Activated CD4-positive, alpha-beta T cell treated with anti-CD3 and anti-CD28 coated beads, Interleukin-2, amount 50 U/mL, for 48 hours (primary cell): ENCODE measurements at regions not wholly inside any gene's neighbourhood (a gene's known extent, or its start where the extent isn't known, plus 50 kb on each side); places are given as distances from the start of the nearest gene placed in this dataset.
"Not testable (repeated sequence)": the region's sequence is repeated elsewhere in the genome, so short reads cannot be mapped to it uniquely, and the experiment has no call there.

Source experiments
- DNase-seq, 2 experiments: peaks; one replicate each; pipeline ENCODE4 v3.0.0-alpha.2; 2020

- no peak for DNase-seq
Observed at GRCh38 chr5:27489701-27490100, 451.3 kb upstream of the CDH9 start.

DNA sequence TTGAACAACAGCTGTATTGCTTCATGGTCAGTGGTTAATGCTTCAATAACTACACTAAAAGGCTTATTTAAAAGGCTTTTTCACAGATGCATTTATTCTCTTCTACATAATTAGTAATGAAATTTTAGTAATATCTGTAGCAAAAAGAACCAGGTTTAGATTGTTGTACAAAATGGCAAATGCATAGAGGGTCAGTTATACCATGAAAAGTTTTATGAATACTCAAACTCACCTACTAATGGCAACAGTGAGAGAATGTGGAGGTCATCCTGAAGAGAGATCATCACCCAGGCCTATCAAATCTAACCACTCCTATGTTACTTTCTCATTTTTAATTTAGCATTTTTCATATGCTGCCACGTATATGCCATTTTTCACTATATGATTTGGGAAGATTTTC lies 444.3 kb upstream of the CDH9 start:
- no peak for DNase-seq

DNA sequence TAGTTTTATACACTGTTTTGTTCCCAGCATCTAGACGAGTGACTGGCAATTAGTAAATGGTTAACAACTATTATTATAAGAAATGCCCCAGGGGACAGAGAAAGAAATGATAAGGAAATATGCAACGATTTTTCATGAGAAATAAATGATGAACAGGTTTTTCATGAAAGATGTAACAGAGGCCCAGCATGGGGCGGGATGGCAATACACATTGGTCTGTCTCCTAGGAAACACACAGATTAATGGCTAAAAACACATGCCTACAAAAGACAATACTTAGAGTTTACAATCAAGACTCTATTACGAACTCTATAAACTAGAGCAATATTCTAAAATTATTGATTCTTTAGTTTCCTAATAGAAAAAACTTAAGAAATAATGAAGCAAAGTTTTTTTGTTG lies 441.5 kb upstream of the CDH9 start:
- no peak for DNase-seq

DNA sequence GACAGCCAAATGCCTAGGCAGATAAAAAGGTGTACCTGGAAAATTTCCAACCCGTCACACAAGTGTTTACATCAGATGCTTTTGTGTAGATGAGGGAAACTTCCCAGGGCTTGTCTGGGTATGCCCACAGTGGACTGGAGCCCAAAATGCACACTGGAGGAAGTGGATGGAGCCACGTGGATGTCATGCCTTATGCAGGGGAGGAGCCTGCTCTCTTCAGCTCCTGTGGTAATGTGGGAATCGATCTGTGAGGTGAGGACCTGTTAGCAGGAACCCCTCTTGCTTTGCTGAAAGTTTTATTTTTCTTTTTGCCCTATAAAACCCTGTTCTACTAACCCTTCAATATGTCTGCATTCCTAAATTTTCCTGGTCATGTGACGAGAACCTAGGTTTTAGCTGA lies 439.2 kb upstream of the CDH9 start:
- DNase-seq, result no peak

GRCh38 chr5:27476356-27476988 lies 438.1 kb upstream of the CDH9 start:
- DNase-seq, result no peak

GRCh38 chr5:27475063-27475462 lies 436.7 kb upstream of the CDH9 start:
- no peak for DNase-seq

DNA sequence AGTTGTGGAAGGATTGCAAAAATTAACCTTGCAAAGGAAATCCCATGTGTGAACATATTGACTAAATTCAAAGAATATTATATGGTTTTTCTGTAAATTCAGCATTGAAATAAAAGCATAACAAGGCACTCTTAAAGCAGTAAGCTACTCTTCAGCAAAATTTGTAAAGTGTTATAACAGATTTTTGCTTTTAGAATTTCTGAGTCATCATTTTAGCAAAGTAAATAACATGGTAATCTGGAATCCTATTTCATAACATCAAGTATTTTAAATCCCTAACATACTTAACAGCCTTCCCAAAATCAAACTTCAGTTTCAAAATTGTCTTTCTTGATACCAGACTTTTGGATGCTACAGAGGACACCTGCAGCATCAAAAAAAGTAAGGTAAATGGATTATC lies 436.0 kb upstream of the CDH9 start:
- no peak for DNase-seq

DNA sequence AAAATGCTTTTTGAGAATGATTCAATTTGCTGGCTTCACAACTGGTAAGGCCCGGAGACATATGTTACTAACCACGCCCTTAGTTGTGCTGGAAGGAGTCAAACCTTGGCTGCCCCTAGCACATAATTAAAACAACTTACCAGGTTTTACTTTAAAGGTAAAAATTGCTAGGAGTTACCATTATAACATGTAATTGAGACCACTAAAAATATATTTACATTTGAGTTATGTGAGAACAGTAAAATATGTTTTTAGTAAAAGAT lies 435.6 kb upstream of the CDH9 start:
- DNase-seq, result no peak

GRCh38 chr5:27473307-27474046 lies 435.1 kb upstream of the CDH9 start:
- no peak for DNase-seq

DNA sequence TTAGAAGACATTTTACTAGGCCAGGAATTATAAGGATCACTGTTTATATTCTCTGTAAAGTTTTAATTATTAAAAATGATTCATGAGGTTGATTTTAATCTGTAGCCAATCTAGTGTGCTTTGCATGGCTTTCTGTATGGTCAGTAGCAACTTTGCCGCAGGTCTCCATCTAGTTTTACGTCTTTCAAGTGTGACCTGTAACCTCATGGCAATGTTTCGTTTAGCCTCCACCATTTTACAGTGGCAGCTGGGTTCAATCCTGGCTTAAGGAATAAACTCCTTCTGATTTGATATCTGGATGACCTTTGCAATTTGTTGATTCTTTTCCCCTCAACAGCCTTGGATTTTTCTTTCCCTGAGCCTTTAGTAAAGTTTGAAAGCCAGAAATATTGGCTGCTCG lies 434.5 kb upstream of the CDH9 start:
- no peak for DNase-seq

DNA sequence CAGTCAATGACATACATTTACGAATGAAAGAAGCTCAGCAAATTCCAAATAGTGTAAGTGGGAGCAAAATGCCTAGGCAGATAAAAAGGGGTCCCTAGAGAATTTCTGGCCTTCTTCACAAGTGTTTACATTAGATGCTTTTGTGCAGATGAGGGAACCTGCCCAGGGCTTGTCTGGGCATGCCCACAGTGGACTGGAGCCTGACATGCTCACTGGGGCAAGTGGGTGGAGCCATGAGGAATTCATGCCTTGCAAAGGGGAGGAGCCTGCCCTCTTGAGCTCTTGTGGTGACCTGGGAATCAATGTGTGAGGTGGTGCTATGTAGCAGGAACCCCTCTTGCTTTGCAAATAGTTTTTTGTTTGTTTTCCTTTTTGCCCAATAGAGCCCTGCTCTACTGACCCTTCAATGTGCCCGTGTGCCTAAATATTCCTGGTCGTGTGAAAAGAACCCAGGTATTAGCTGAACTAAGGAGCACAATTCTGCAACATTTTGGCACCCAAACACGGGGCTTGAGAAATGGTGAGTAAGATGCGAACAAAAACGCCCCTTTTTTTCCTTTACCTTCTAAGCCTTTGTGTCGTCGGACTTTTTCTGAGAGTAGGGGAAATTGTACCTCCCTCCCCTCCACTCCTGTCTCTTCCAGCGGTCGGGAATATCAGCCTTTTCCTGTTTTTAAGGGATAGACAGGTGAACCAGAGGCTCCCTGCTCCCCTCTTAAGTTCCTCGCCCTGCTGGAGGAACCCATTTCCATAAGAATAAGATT lies 433.8 kb upstream of the CDH9 start:
- DNase-seq, result no peak

GRCh38 chr5:27466959-27467358 lies 428.6 kb upstream of the CDH9 start:
- DNase-seq, result no peak

GRCh38 chr5:27465140-27465539 lies 426.8 kb upstream of the CDH9 start:
- no peak for DNase-seq

DNA sequence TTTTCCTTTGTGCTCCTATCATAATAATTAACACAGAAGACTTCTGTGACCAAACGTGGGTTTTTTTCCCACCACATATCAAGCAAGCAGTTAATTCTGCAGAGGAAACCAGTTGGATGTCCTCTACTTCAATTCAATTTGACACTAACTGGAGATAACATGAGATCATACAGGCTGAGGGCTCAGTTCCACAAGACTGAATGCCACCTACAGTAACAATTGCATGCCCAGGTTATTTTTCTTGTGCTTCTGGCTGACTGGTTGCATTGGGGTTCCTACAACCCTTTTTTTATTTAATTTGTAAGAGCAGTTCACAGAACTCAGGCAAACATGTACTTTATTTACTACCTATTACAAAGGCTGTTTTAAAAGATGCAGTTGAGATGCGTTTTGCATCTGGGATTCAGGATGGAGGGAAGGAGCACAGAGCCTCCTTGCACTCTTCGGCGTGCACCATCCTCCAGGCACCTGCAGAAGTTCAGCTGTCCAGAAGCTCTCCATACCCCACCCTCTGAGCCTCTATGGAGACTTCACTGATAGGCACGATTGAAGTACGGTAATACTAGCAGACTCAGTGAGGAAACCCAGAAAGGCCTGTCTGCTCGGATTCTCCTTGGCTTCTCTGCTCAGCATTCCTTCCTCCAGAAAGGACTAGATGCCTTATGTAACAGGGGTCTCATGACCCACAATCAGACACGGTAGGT lies 425.2 kb upstream of the CDH9 start:
- no peak for DNase-seq

GRCh38 chr5:27462936-27463335 lies 424.6 kb upstream of the CDH9 start:
- DNase-seq, result no peak

- DNase-seq, result no peak
Observed at GRCh38 chr5:27458287-27458686, 419.9 kb upstream of the CDH9 start.

DNA sequence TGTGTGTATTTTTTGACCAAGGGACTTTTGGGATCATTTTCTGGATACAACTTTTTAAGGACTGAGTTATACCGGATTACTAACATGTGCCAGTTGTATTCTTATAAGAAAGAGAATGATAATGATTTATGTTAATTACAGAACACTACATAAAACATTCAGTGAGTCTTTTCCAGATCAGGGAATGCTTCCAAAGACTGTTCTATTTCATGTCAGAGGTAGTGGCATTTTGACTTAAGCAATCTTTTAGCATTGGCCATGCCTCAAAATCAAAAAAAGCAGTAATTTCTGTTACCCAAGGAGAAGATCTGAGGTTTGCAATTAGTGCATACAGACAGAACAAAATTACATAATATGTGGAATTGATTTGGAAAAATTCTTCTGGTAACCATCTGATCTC lies 413.0 kb upstream of the CDH9 start:
- no peak for DNase-seq

GRCh38 chr5:27450607-27451006 lies 412.2 kb upstream of the CDH9 start:
- DNase-seq, result no peak

DNA sequence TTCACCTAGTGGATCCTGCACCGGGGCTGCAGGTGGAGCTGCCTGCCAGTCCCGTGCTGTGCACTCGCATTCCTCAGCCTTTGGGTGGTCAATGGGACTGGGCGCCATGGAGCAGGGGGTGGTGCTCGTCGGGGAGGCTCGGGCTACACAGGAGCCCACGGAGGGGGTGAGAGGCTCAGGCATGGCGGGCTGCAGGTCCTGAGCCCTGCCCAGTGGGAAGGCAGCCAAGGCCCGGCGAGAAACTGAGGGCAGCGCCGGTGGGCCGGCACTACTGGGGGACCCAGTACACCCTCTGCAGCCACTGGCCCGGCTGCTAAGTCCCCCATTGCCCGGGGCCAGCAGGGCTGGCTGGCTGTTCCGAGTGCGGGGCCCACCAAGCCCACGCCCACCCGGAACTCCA lies 401.0 kb upstream of the CDH9 start:
- not testable (repeated sequence) for DNase-seq

DNA sequence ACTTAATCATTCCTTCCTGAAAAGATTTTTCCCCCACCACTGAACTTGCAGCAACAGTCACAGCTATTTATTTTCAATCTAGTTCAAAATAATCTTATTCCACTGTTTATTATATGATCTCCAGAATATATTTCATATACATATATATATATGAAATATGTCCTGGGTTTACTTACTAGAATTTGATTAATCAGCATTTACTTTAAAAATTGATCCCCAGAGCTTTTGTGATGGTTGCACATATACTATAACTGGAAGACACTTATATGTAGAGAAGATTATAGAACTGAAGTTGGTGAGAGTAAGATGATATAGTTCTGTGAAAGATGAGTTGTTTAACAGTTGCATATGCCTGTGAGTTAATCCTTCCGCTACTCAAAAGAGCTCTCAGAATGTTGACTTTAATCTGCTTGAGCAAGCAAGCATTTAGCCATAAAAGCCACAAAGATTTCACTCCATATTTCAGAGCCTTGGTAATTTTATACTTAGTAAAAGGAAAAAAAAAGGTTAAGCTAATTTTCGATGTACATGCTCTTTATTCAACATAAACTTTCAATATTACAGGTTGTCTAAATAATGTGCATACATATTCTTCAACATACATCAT lies 399.3 kb upstream of the CDH9 start:
- DNase-seq, result no peak

GRCh38 chr5:27434335-27434734 lies 395.9 kb upstream of the CDH9 start:
- DNase-seq, result no peak

- DNase-seq, result no peak
Observed at GRCh38 chr5:27414099-27414498, 375.7 kb upstream of the CDH9 start.

- no peak for DNase-seq
Observed at GRCh38 chr5:27412384-27412783, 374.0 kb upstream of the CDH9 start.
